ENCODE measurements at regions not wholly inside any gene's neighbourhood (a gene's known extent, or its start where the extent isn't known, plus 50 kb on each side); places are given as distances from the start of the nearest gene placed in this dataset.

GRCh38 chr22:49406879-49407587, 420.6 kb downstream of the BRD1 start:
- Histone ChIP-seq H3K36me3 (ENCODE audit: insufficient read depth, low read depth, low read length) (no peaks in the 10 kb centered on the region), H3K4me1 (ENCODE audit: insufficient read depth, low read length) (no peaks in the 10 kb centered on the region), H3K4me3 (ENCODE audit: low read length) (no peak overlapping the region), H3K27ac (ENCODE audit: low read length) (no peak overlapping the region), H3K9ac (ENCODE audit: low read depth, low read length) (no peak overlapping the region), H3K27me3 (ENCODE audit: insufficient read depth, low read length) (no peaks in the 10 kb centered on the region; the same call in 1 of the 2 replicates), H3K9me3 (ENCODE audit: insufficient read depth, low read depth, low read length) (no peaks in the 10 kb centered on the region)

GRCh38 chr22:49406047-49406650, 421.5 kb downstream of the BRD1 start:
- H3K9me3 ChIP-seq (ENCODE audit: insufficient read depth, low read depth, low read length) = no peaks in the 10 kb centered on the region
- H3K27me3 ChIP-seq (ENCODE audit: insufficient read depth, low read length) = no peaks in the 10 kb centered on the region; the same call in 1 of the 2 replicates
- no peaks in the 10 kb centered on the region for H3K36me3 ChIP-seq (ENCODE audit: insufficient read depth, low read depth, low read length)

GRCh38 chr22:49405590-49405989, 422.1 kb downstream of the BRD1 start:
- H3K36me3 ChIP-seq (ENCODE audit: insufficient read depth, low read depth, low read length) = no peaks in the 10 kb centered on the region
- no peak overlapping the region for H3K9ac ChIP-seq (ENCODE audit: low read depth, low read length)

More at GRCh38 chr22:49406047-49406650, 421.5 kb downstream of the BRD1 start:
- H3K4me1 ChIP-seq (ENCODE audit: insufficient read depth, low read length) = no peaks in the 10 kb centered on the region
- H3K9ac ChIP-seq (ENCODE audit: low read depth, low read length) = no peak overlapping the region
- no peak overlapping the region for H3K27ac ChIP-seq (ENCODE audit: low read length)
- no peak overlapping the region for H3K4me3 ChIP-seq (ENCODE audit: low read length)

GRCh38 chr22:49404576-49405241, 423.0 kb downstream of the BRD1 start:
- H3K27me3 ChIP-seq (ENCODE audit: insufficient read depth, low read length) = no peaks in the 10 kb centered on the region; the same call in 1 of the 2 replicates
- H3K9me3 ChIP-seq (ENCODE audit: insufficient read depth, low read depth, low read length) = no peaks in the 10 kb centered on the region
- H3K4me1 ChIP-seq (ENCODE audit: insufficient read depth, low read length) = no peaks in the 10 kb centered on the region
- H3K4me3 ChIP-seq (ENCODE audit: low read length) = no peak overlapping the region
- no peaks in the 10 kb centered on the region for H3K36me3 ChIP-seq (ENCODE audit: insufficient read depth, low read depth, low read length)
- no peak overlapping the region for H3K27ac ChIP-seq (ENCODE audit: low read length)
- no peak overlapping the region for H3K9ac ChIP-seq (ENCODE audit: low read depth, low read length)

More at GRCh38 chr22:49405590-49405989, 422.1 kb downstream of the BRD1 start:
- Histone ChIP-seq H3K4me1 (ENCODE audit: insufficient read depth, low read length) (no peaks in the 10 kb centered on the region), H3K9me3 (ENCODE audit: insufficient read depth, low read depth, low read length) (no peaks in the 10 kb centered on the region), H3K4me3 (ENCODE audit: low read length) (no peak overlapping the region), H3K27me3 (ENCODE audit: insufficient read depth, low read length) (no peaks in the 10 kb centered on the region; the same call in 1 of the 2 replicates), H3K27ac (ENCODE audit: low read length) (no peak overlapping the region)

- H3K9ac ChIP-seq (ENCODE audit: low read depth, low read length) = no peak overlapping the region
- H3K4me1 ChIP-seq (ENCODE audit: insufficient read depth, low read length) = no peaks in the 10 kb centered on the region
- H3K27me3 ChIP-seq (ENCODE audit: insufficient read depth, low read length) = no peaks in the 10 kb centered on the region; the same call in 1 of the 2 replicates
Observed at GRCh38 chr22:49404020-49404419, 423.7 kb downstream of the BRD1 start.

GRCh38 chr22:49403102-49403501, 424.6 kb downstream of the BRD1 start:
- no peak overlapping the region for H3K4me3 ChIP-seq (ENCODE audit: low read length)
- H3K9me3 ChIP-seq (ENCODE audit: insufficient read depth, low read depth, low read length) = no peaks in the 10 kb centered on the region
- H3K9ac ChIP-seq (ENCODE audit: low read depth, low read length) = no peak overlapping the region
- no peaks in the 10 kb centered on the region for H3K4me1 ChIP-seq (ENCODE audit: insufficient read depth, low read length)
- no peaks in the 10 kb centered on the region; the same call in 1 of the 2 replicates for H3K27me3 ChIP-seq (ENCODE audit: insufficient read depth, low read length)
- no peak overlapping the region for H3K27ac ChIP-seq (ENCODE audit: low read length)
- no peaks in the 10 kb centered on the region for H3K36me3 ChIP-seq (ENCODE audit: insufficient read depth, low read depth, low read length)

More at GRCh38 chr22:49404020-49404419, 423.7 kb downstream of the BRD1 start:
- no peaks in the 10 kb centered on the region for H3K36me3 ChIP-seq (ENCODE audit: insufficient read depth, low read depth, low read length)
- H3K27ac ChIP-seq (ENCODE audit: low read length) = no peak overlapping the region
- H3K4me3 ChIP-seq (ENCODE audit: low read length) = no peak overlapping the region
- no peaks in the 10 kb centered on the region for H3K9me3 ChIP-seq (ENCODE audit: insufficient read depth, low read depth, low read length)

GRCh38 chr22:49402169-49402568, 425.5 kb downstream of the BRD1 start:
- Histone ChIP-seq H3K36me3 (ENCODE audit: insufficient read depth, low read depth, low read length) (no peaks in the 10 kb centered on the region), H3K9me3 (ENCODE audit: insufficient read depth, low read depth, low read length) (no peaks in the 10 kb centered on the region), H3K27me3 (ENCODE audit: insufficient read depth, low read length) (no peaks in the 10 kb centered on the region; the same call in 1 of the 2 replicates), H3K9ac (ENCODE audit: low read depth, low read length) (no peak overlapping the region), H3K4me3 (ENCODE audit: low read length) (no peak overlapping the region), H3K27ac (ENCODE audit: low read length) (no peak overlapping the region), H3K4me1 (ENCODE audit: insufficient read depth, low read length) (no peaks in the 10 kb centered on the region)

GRCh38 chr22:49400941-49401598, 426.6 kb downstream of the BRD1 start:
- Histone ChIP-seq H3K4me3 (ENCODE audit: low read length) (no peak overlapping the region), H3K36me3 (ENCODE audit: insufficient read depth, low read depth, low read length) (no peaks in the 10 kb centered on the region), H3K27me3 (ENCODE audit: insufficient read depth, low read length) (no peaks in the 10 kb centered on the region; the same call in 1 of the 2 replicates), H3K27ac (ENCODE audit: low read length) (no peak overlapping the region), H3K9me3 (ENCODE audit: insufficient read depth, low read depth, low read length) (no peaks in the 10 kb centered on the region), H3K9ac (ENCODE audit: low read depth, low read length) (no peak overlapping the region), H3K4me1 (ENCODE audit: insufficient read depth, low read length) (no peaks in the 10 kb centered on the region)

- no peaks in the 10 kb centered on the region for H3K36me3 ChIP-seq (ENCODE audit: insufficient read depth, low read depth, low read length)
- H3K9ac ChIP-seq (ENCODE audit: low read depth, low read length) = no peak overlapping the region
- H3K27me3 ChIP-seq (ENCODE audit: insufficient read depth, low read length) = no peaks in the 10 kb centered on the region; the same call in 1 of the 2 replicates
- no peak overlapping the region for H3K27ac ChIP-seq (ENCODE audit: low read length)
- H3K4me1 ChIP-seq (ENCODE audit: insufficient read depth, low read length) = no peaks in the 10 kb centered on the region
- H3K9me3 ChIP-seq (ENCODE audit: insufficient read depth, low read depth, low read length) = no peaks in the 10 kb centered on the region
- no peak overlapping the region for H3K4me3 ChIP-seq (ENCODE audit: low read length)
Observed at GRCh38 chr22:49400136-49400940, 427.3 kb downstream of the BRD1 start.

GRCh38 chr22:49398646-49399045, 429.0 kb downstream of the BRD1 start:
- H3K9ac ChIP-seq (ENCODE audit: low read depth, low read length) = no peak overlapping the region
- H3K36me3 ChIP-seq (ENCODE audit: insufficient read depth, low read depth, low read length) = no peaks in the 10 kb centered on the region
- no peaks in the 10 kb centered on the region for H3K4me1 ChIP-seq (ENCODE audit: insufficient read depth, low read length)
- no peak overlapping the region for H3K27ac ChIP-seq (ENCODE audit: low read length)
- H3K4me3 ChIP-seq (ENCODE audit: low read length) = no peak overlapping the region
- H3K27me3 ChIP-seq (ENCODE audit: insufficient read depth, low read length) = no peaks in the 10 kb centered on the region
- no peaks in the 10 kb centered on the region for H3K9me3 ChIP-seq (ENCODE audit: insufficient read depth, low read depth, low read length)

- H3K9me3 ChIP-seq (ENCODE audit: insufficient read depth, low read depth, low read length) = no peaks in the 10 kb centered on the region
- no peak overlapping the region for H3K27ac ChIP-seq (ENCODE audit: low read length)
- H3K36me3 ChIP-seq (ENCODE audit: insufficient read depth, low read depth, low read length) = no peaks in the 10 kb centered on the region
- H3K27me3 ChIP-seq (ENCODE audit: insufficient read depth, low read length) = no peaks in the 10 kb centered on the region
- H3K4me3 ChIP-seq (ENCODE audit: low read length) = no peak overlapping the region
- no peak overlapping the region for H3K9ac ChIP-seq (ENCODE audit: low read depth, low read length)
- no peaks in the 10 kb centered on the region for H3K4me1 ChIP-seq (ENCODE audit: insufficient read depth, low read length)
Observed at GRCh38 chr22:49398115-49398514, 429.6 kb downstream of the BRD1 start.

All from iPS-20b (cell line).